HepG2 (cell line): ENCODE measurements at regions not wholly inside any gene's neighbourhood (a gene's known extent, or its start where the extent isn't known, plus 50 kb on each side); places are given as distances from the start of the nearest gene placed in this dataset.

Experiments
- ATAC-seq: fragments of 200-7000 bp; cut with Tn5 transposase; 3 replicates; pipeline ENCODE4 v1.9.1; 2020; ENCODE audit warnings: mild to moderate bottlenecking, moderate library complexity
- BruUV-seq: library from RNA; stranded (reverse); fragments of 400-500 nt; replicated peaks from 2 replicates; lab custom pipeline; 2021; lab: Mats Ljungman, UMichigan
- CTCF ChIA-PET: fragments of 300-600 bp; formaldehyde crosslinking; extraction: SDS; loops from one replicate; lab custom pipeline; 2021; ENCODE audit warnings: low total read pairs, inconsistent platforms, low intra/inter-chr PET ratio; lab: Yijun Ruan, JAX
- POLR2A ChIA-PET: fragments of 350-600 bp; sonication (Branson Sonifier 250); formaldehyde crosslinking; loops from one replicate; lab custom pipeline; 2020; ENCODE audit warnings: antibody characterized with exemption, inconsistent platforms; lab: Yijun Ruan, JAX
- DNase-seq: peaks from one replicate; pipeline ENCODE4 v3.0.0-alpha.2; 2015; ENCODE audit warnings: low spot score
- FAIRE-seq: peaks from 3 replicates; lab custom pipeline; 2011; peaks lifted over from hg19 to GRCh38; lab: Jason Lieb, UNC
- H2AFZ ChIP-seq: one replicate; pipeline ENCODE4 v1.6.1; 2011; ENCODE audit warnings: low read length, inconsistent platforms
- H3K27ac ChIP-seq: fragments of 300-600 bp; 3 replicates; pipeline ENCODE4 v1.8.0; 2011; ENCODE audit warnings: mixed run types, mild to moderate bottlenecking, mixed read lengths, low read length, inconsistent platforms; ENCODE audit not compliant: insufficient read depth; ENCODE audit errors: extremely low read length
- H3K27me3 ChIP-seq, 2 experiments: fragments of 200-600 bp in 1 of 2; 2 replicates in 1 of 2; 3 replicates in 1 of 2; pipeline versions ENCODE4 v1.6.0 to v1.8.0; 2011; ENCODE audit warnings: low read length in 2 of 2, mild to moderate bottlenecking in 2 of 2, moderate library complexity in 2 of 2, inconsistent platforms in 1 of 2; ENCODE audit not compliant: insufficient read depth in 2 of 2, control insufficient read depth in 1 of 2
- H3K36me3 ChIP-seq, 2 experiments: fragments of 200-600 bp in 1 of 2; replicated peaks in 1 of 2; 2 replicates in 1 of 2; 3 replicates in 1 of 2; pipeline versions ENCODE4 v1.5.1 to v1.8.0; 2011; ENCODE audit warnings: low read length in 2 of 2, inconsistent platforms in 1 of 2; ENCODE audit not compliant: insufficient read depth in 2 of 2, control insufficient read depth in 1 of 2
- H3K4me1 ChIP-seq: 2 replicates; pipeline ENCODE4 v1.5.1; 2012; ENCODE audit warnings: low read length, inconsistent platforms; ENCODE audit not compliant: insufficient read depth
- H3K4me2 ChIP-seq: 2 replicates; pipeline ENCODE4 v1.6.0; 2011; ENCODE audit warnings: low read depth, low read length, inconsistent platforms
- H3K4me3 ChIP-seq, 3 experiments: fragments of 200-600 bp in 1 of 3; sonication (generic), shearing (Covaris generic) in 1 of 3; replicated peaks in 1 of 3; 2 replicates each; pipeline ENCODE4 v1.5.1; 2011 to 2016; ENCODE audit warnings: low read length in 3 of 3, inconsistent platforms in 2 of 3, low read depth in 2 of 3, mild to moderate bottlenecking in 2 of 3, control low read depth in 1 of 3, mixed read lengths in 1 of 3; ENCODE audit not compliant: insufficient read depth in 1 of 3
- H3K79me2 ChIP-seq: one replicate; pipeline ENCODE4 v1.6.1; 2011; ENCODE audit warnings: low read length, inconsistent platforms; ENCODE audit not compliant: insufficient read depth
- H3K9ac ChIP-seq: 2 replicates; pipeline ENCODE4 v1.6.0; 2011; ENCODE audit warnings: mild to moderate bottlenecking, low read depth, low read length, inconsistent platforms; ENCODE audit not compliant: insufficient read depth
- H3K9me3 ChIP-seq: 2 replicates; pipeline ENCODE4 v1.5.1; 2012; ENCODE audit warnings: mild to moderate bottlenecking, low read length
- H4K20me1 ChIP-seq: 2 replicates; pipeline ENCODE4 v1.6.0; 2011; ENCODE audit warnings: inconsistent platforms, mild to moderate bottlenecking, low read length, moderate library complexity; ENCODE audit not compliant: insufficient read depth
- ASH2L ChIP-seq: fragments of 300-600, 200-600 bp; sonication (generic); IDR thresholded peaks from 2 replicates; pipeline ENCODE4 v1.7.0; 2017; ENCODE audit warnings: low read depth, mild to moderate bottlenecking, moderate library complexity, mixed read lengths, low read length; ENCODE audit not compliant: insufficient read length
- CREM ChIP-seq, 2 experiments: sonication (generic) in 1 of 2; formaldehyde crosslinking in 1 of 2; IDR thresholded peaks; 2 replicates each; pipeline versions ENCODE4 v1.4.0 to v1.6.1; 2016 to 2020; ENCODE audit warnings: antibody characterized with exemption in 1 of 2, mild to moderate bottlenecking in 1 of 2, missing genetic modification reagents in 1 of 2
- HOXA7 ChIP-seq: sonication (generic); formaldehyde crosslinking; IDR thresholded peaks from 2 replicates; pipeline ENCODE4 v1.8.1; 2022; ENCODE audit warnings: mild to moderate bottlenecking, missing genetic modification reagents, moderate library complexity
- MXD3 ChIP-seq: IDR thresholded peaks from 2 replicates; pipeline ENCODE4 v1.6.1; 2016; ENCODE audit warnings: mild to moderate bottlenecking, missing biosample characterization, missing genetic modification reagents
- NFE2L1 ChIP-seq: sonication (generic); formaldehyde crosslinking; IDR thresholded peaks from 2 replicates; pipeline ENCODE4 v1.4.0; 2020; ENCODE audit warnings: missing genetic modification reagents, mild to moderate bottlenecking, borderline replicate concordance
- PAWR ChIP-seq: sonication (generic); formaldehyde crosslinking; IDR thresholded peaks from 2 replicates; pipeline ENCODE4 v1.4.0; 2020; ENCODE audit warnings: missing genetic modification reagents, mild to moderate bottlenecking, borderline replicate concordance
- PCBP2 ChIP-seq: fragments of 200-400 bp; formaldehyde crosslinking; optimal IDR thresholded peaks from 2 replicates; pipeline ENCODE3; 2018; ENCODE audit warnings: low read length, low read depth; ENCODE audit not compliant: poor library complexity, severe bottlenecking
- XRCC5 ChIP-seq: fragments of 200-400 bp; formaldehyde crosslinking; optimal IDR thresholded peaks from 2 replicates; pipeline ENCODE3; 2017; ENCODE audit warnings: mild to moderate bottlenecking, low read length
- ZNF18 ChIP-seq: sonication (generic); formaldehyde crosslinking; IDR thresholded peaks from 2 replicates; pipeline ENCODE4 v1.8.0; 2022; ENCODE audit warnings: mild to moderate bottlenecking, missing genetic modification reagents; ENCODE audit not compliant: insufficient replicate concordance
- ZNF263 ChIP-seq: sonication (generic); formaldehyde crosslinking; IDR thresholded peaks from 2 replicates; pipeline ENCODE4 v1.4.0; 2020; ENCODE audit warnings: missing genetic modification reagents
- ZNF282 ChIP-seq: fragments of 450-650 bp; IDR thresholded peaks from 2 replicates; pipeline ENCODE4 v1.6.1; 2018; ENCODE audit not compliant: partially characterized antibody
- WGBS: methylation state at CpG from one replicate; pipeline ENCODE4 v1.1.6; 2017; ENCODE audit warnings: low lambda C conversion rate; 5-methylcytosine and 5-hydroxymethylcytosine counted together
- in situ Hi-C: cut with HindIII; loops from 2 replicates; pipeline ENCODE4 v1.10.0; 2017; ENCODE audit warnings: low pct_unique_long_range_greater_than_20kb; ENCODE audit not compliant: extremely low pct_ligation_motif_present
- intact Hi-C: fragments of 100-400 bp; cut with micrococcal nuclease; formaldehyde crosslinking; loops from one replicate; pipeline ENCODE4 v1.10.0; 2022; ENCODE audit not compliant: unreplicated experiment
- TF ChIP-seq, protein P1 (sequence below): IDR thresholded peaks from 2 replicates; pipeline ENCODE4 v1.6.1; 2016; ENCODE audit warnings: low read depth, borderline replicate concordance
- TF ChIP-seq, protein P2 (sequence below): IDR thresholded peaks from 2 replicates; pipeline ENCODE4 v1.6.1; 2016; ENCODE audit warnings: mild to moderate bottlenecking

- in situ Hi-C loops (no loop called here), intact Hi-C loops (no loop called here)
- Histone ChIP-seq H3K9ac (no peak overlapping the region), H4K20me1 (no peaks in the 10 kb centered on the region), H2AFZ (no peak overlapping the region), H3K27me3 (peaks cover 0 to 19% of the 10 kb centered on the region in 2 experiments; a peak in 2 of 5 replicates), H3K4me2 (no peak overlapping the region), H3K79me2 (no peaks in the 10 kb centered on the region), H3K27ac (no peak overlapping the region), H3K4me3 (no peak overlapping the region), H3K4me1 (peaks cover 7% of the 10 kb centered on the region), H3K36me3 (no peaks in the 10 kb centered on the region), H3K9me3 (no peaks in the 10 kb centered on the region)
- 0% methylated on average over 8 of the region's 8 CpGs for WGBS
- FAIRE-seq = no peak
- CTCF ChIA-PET = no interaction called here
- DNase-seq = no peak
- no TSS peak for BruUV-seq
- peak; percentile 29; the same call in 2 of the 3 replicates for ATAC-seq
- POLR2A ChIA-PET = no interaction called here
- TF ChIP-seq ASH2L = no peak
- TF ChIP-seq ZNF263 (CRISPR knock-in tag) = peak; percentile 84
Observed at GRCh38 chr5:133801955-133802751, 166.3 kb downstream of the C5orf15 start.

DNA sequence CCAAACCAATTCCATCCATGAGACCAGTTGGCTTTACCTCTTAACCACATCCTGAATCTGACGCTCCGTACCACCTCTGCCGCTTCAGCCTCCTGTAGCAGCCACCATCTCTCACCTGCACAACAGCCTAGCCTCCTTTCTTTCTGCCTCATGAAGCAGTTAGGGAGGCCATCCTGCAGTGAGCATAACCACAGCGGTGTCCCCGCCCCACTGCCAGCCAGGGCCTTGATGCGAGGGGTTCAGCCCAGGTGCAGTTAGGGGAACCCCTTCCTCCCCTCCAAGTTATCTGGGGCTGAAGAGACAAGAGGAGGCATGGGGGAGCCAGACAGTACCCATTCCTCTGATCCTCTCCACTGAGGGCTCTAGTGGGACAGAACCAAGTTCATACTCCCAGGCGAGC, 167.0 kb downstream of the C5orf15 start:
- H2AFZ ChIP-seq = no peak overlapping the region
- no peaks in the 10 kb centered on the region for H3K9me3 ChIP-seq
- peaks cover 0 to 19% of the 10 kb centered on the region in 2 experiments; a peak in 1 of 5 replicates for H3K27me3 ChIP-seq
- H3K9ac ChIP-seq = no peak overlapping the region
- FAIRE-seq (no peak), ATAC-seq (no peak), DNase-seq (no peak)
- no peak overlapping the region for H3K4me2 ChIP-seq
- H3K79me2 ChIP-seq = no peaks in the 10 kb centered on the region
- in situ Hi-C loops (no loop called here), intact Hi-C loops (no loop called here)
- no peak overlapping the region for H3K27ac ChIP-seq
- H4K20me1 ChIP-seq = no peaks in the 10 kb centered on the region
- H3K4me3 ChIP-seq = no peak overlapping the region
- CTCF ChIA-PET = no interaction called here
- no TSS peak for BruUV-seq
- no peaks in the 10 kb centered on the region for H3K36me3 ChIP-seq
- POLR2A ChIA-PET = no interaction called here
- peaks cover 7% of the 10 kb centered on the region for H3K4me1 ChIP-seq
- WGBS = 67% methylated on average over 5 of the region's 7 CpGs
- TF ChIP-seq PAWR (CRISPR knock-in tag) (no peak), PCBP2 (no peak), XRCC5 (no peak), ZNF18 (CRISPR knock-in tag) (no peak), NFE2L1 (CRISPR knock-in tag) (no peak), CREM (IDR thresholded peaks at IDR 0.05) (no peak), CREM (CRISPR knock-in tag; IDR thresholded peaks at IDR 0.05) (no peak), ZNF282 (no peak), HOXA7 (no peak), MXD3 (CRISPR knock-in tag) (no peak)
- TF ChIP-seq, protein P1, sequence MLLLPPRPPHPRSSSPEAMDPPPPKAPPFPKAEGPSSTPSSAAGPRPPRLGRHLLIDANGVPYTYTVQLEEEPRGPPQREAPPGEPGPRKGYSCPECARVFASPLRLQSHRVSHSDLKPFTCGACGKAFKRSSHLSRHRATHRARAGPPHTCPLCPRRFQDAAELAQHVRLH = no peak
- TF ChIP-seq, protein P2, sequence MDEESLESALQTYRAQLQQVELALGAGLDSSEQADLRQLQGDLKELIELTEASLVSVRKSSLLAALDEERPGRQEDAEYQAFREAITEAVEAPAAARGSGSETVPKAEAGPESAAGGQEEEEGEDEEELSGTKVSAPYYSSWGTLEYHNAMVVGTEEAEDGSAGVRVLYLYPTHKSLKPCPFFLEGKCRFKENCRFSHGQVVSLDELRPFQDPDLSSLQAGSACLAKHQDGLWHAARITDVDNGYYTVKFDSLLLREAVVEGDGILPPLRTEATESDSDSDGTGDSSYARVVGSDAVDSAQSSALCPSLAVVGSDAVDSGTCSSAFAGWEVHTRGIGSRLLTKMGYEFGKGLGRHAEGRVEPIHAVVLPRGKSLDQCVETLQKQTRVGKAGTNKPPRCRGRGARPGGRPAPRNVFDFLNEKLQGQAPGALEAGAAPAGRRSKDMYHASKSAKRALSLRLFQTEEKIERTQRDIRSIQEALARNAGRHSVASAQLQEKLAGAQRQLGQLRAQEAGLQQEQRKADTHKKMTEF (CRISPR knock-in tag) = no peak
